ENCODE measurements at regions not wholly inside any gene's neighbourhood (a gene's known extent, or its start where the extent isn't known, plus 50 kb on each side); places are given as distances from the start of the nearest gene placed in this dataset.
"Not testable (repeated sequence)": the region's sequence is repeated elsewhere in the genome, so short reads cannot be mapped to it uniquely, and the experiment has no call there.

- DNase-seq: no peak
Observed at GRCh38 chr12:89786177-89786810, 77.7 kb upstream of the ATP2B1 start.

- DNase-seq: no peak
Observed at GRCh38 chr12:89783359-89784060, 74.9 kb upstream of the ATP2B1 start.

GRCh38 chr12:89782807-89783206, 74.2 kb upstream of the ATP2B1 start:
- DNase-seq: no peak

- no peak for DNase-seq
Observed at GRCh38 chr12:89781946-89782550, 73.4 kb upstream of the ATP2B1 start.

GRCh38 chr12:89781156-89781555, 72.5 kb upstream of the ATP2B1 start:
- DNase-seq: peak; percentile 2

GRCh38 chr12:89779090-89779489, 70.5 kb upstream of the ATP2B1 start:
- no peak for DNase-seq

- DNase-seq: no peak
Observed at GRCh38 chr12:89777733-89778379, 69.2 kb upstream of the ATP2B1 start.

- DNase-seq: no peak
Observed at GRCh38 chr12:89775986-89776365, 67.3 kb upstream of the ATP2B1 start.

GRCh38 chr12:89775063-89775985, 66.7 kb upstream of the ATP2B1 start:
- DNase-seq: no peak

- no peak for DNase-seq
Observed at GRCh38 chr12:89774645-89775044, 66.0 kb upstream of the ATP2B1 start.

- DNase-seq: no peak
Observed at GRCh38 chr12:89770391-89770790, 61.8 kb upstream of the ATP2B1 start.

GRCh38 chr12:89769483-89769818, 60.8 kb upstream of the ATP2B1 start:
- no peak for DNase-seq

- DNase-seq: no peak
Observed at GRCh38 chr12:89768586-89769482, 60.2 kb upstream of the ATP2B1 start.

- no peak for DNase-seq
Observed at GRCh38 chr12:89765959-89766824, 57.6 kb upstream of the ATP2B1 start.

GRCh38 chr12:89764164-89764563, 55.5 kb upstream of the ATP2B1 start:
- DNase-seq: not testable (repeated sequence)

- DNase-seq: no peak
Observed at GRCh38 chr12:89762498-89763170, 54.0 kb upstream of the ATP2B1 start.

GRCh38 chr12:89760783-89761182, 52.1 kb upstream of the ATP2B1 start:
- DNase-seq: no peak

Data from GF-D8 (cell line).